SU-DHL-6 (cell line): ENCODE measurements at regions not wholly inside any gene's neighbourhood (a gene's known extent, or its start where the extent isn't known, plus 50 kb on each side); places are given as distances from the start of the nearest gene placed in this dataset.

Source experiments
- EZH2phosphoT487 ChIP-seq: fragments of 200-600 bp; sonication (generic), shearing (Covaris generic); conservative IDR thresholded peaks from 2 replicates; pipeline ENCODE4 v1.6.1; 2018; ENCODE audit warnings: mild to moderate bottlenecking, antibody characterized with exemption, low read length, moderate library complexity, mixed read lengths
- TF ChIP-seq, protein P1 (sequence below): fragments of 200-600 bp; sonication (generic); IDR thresholded peaks from one replicate; pipeline ENCODE4 v1.5.1; 2017; ENCODE audit warnings: antibody characterized with exemption, mild to moderate bottlenecking, low read length, moderate library complexity; ENCODE audit not compliant: insufficient read depth, poor library complexity, severe bottlenecking

DNA sequence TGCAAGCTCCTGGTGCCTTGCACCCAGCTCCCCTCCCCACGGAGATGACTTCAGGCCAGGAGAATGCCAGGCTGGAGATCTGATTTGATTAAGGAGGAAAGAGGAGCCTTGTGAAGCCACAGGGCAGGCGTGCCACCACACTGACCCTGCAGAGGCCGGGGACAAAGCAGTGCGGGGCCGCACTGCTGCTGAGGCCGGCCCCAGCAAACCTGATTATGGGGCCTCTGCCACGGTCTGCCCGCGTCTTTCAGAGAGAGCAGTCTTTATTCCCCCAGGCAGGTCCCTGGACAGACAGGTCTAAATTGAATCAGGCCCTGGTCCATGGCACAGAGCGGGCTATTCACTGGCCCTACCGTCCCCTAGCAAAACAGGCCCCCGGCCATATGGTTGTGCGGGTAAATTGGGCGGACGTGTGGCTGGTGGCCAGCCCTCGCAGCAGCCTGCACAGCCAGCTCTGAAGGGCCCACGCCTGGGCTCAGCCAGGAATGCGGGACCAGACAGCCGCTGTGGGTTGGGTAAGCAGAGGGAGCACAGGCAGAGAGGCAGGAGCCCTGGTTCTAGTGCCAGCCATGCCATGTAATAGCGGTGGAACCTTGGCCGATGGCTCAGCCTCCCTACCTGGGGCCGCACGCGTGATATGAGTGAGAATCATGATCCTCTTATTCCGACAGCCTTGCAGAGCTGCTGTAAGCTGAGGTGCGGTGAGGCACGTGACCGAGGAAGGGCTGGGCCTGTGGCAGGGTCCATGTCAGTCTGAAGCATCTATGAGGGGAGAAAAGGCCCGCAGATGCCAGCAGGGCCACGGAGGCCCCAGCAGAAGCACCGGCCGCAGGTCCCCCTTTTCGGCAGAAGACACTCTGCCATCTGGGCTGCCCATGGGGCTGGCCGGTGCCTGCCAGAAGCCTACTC, 97.3 kb upstream of the MYCN start:
- TF ChIP-seq, protein P1, sequence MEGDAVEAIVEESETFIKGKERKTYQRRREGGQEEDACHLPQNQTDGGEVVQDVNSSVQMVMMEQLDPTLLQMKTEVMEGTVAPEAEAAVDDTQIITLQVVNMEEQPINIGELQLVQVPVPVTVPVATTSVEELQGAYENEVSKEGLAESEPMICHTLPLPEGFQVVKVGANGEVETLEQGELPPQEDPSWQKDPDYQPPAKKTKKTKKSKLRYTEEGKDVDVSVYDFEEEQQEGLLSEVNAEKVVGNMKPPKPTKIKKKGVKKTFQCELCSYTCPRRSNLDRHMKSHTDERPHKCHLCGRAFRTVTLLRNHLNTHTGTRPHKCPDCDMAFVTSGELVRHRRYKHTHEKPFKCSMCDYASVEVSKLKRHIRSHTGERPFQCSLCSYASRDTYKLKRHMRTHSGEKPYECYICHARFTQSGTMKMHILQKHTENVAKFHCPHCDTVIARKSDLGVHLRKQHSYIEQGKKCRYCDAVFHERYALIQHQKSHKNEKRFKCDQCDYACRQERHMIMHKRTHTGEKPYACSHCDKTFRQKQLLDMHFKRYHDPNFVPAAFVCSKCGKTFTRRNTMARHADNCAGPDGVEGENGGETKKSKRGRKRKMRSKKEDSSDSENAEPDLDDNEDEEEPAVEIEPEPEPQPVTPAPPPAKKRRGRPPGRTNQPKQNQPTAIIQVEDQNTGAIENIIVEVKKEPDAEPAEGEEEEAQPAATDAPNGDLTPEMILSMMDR = no peak
- TF ChIP-seq EZH2phosphoT487 = no peak
